Immature natural killer cell (primary cell): ENCODE measurements at regions not wholly inside any gene's neighbourhood (a gene's known extent, or its start where the extent isn't known, plus 50 kb on each side); places are given as distances from the start of the nearest gene placed in this dataset.

Experiments used
- DNase-seq, 3 donors: peaks; one replicate each; pipeline ENCODE4 v3.0.0; 2022; ENCODE audit warnings: mixed read lengths in 1 of 3
- H3K27ac Mint-ChIP-seq, 6 donors: one replicate each; pipeline ENCODE4 v1.8.0; 2020; ENCODE audit warnings: mixed read lengths in 6 of 6, mild to moderate bottlenecking in 5 of 6, inconsistent platforms in 4 of 6, moderate library complexity in 3 of 6
- H3K27me3 Mint-ChIP-seq, 3 donors: one replicate each; pipeline ENCODE4 v1.8.0; 2020 to 2021; ENCODE audit warnings: low read depth in 3 of 3, mild to moderate bottlenecking in 3 of 3, mixed read lengths in 3 of 3, moderate library complexity in 3 of 3, inconsistent platforms in 1 of 3
- H3K36me3 Mint-ChIP-seq, 3 donors: one replicate each; pipeline ENCODE4 v1.8.0; 2020; ENCODE audit warnings: mixed read lengths in 3 of 3, inconsistent platforms in 2 of 3, mild to moderate bottlenecking in 2 of 3
- H3K4me1 Mint-ChIP-seq, 2 donors: one replicate each; pipeline ENCODE4 v1.8.0; 2020; ENCODE audit warnings: inconsistent platforms in 2 of 2, mild to moderate bottlenecking in 2 of 2, mixed read lengths in 2 of 2, moderate library complexity in 1 of 2
- H3K4me3 Mint-ChIP-seq, 5 donors: one replicate each; pipeline ENCODE4 v1.8.0; 2020; ENCODE audit warnings: mild to moderate bottlenecking in 5 of 5, mixed read lengths in 5 of 5, inconsistent platforms in 3 of 5, moderate library complexity in 3 of 5
- H3K9me3 Mint-ChIP-seq, 6 donors: one replicate each; pipeline ENCODE4 v1.8.0; 2020; ENCODE audit warnings: mild to moderate bottlenecking in 6 of 6, mixed read lengths in 6 of 6, inconsistent platforms in 4 of 6, moderate library complexity in 3 of 6

DNA sequence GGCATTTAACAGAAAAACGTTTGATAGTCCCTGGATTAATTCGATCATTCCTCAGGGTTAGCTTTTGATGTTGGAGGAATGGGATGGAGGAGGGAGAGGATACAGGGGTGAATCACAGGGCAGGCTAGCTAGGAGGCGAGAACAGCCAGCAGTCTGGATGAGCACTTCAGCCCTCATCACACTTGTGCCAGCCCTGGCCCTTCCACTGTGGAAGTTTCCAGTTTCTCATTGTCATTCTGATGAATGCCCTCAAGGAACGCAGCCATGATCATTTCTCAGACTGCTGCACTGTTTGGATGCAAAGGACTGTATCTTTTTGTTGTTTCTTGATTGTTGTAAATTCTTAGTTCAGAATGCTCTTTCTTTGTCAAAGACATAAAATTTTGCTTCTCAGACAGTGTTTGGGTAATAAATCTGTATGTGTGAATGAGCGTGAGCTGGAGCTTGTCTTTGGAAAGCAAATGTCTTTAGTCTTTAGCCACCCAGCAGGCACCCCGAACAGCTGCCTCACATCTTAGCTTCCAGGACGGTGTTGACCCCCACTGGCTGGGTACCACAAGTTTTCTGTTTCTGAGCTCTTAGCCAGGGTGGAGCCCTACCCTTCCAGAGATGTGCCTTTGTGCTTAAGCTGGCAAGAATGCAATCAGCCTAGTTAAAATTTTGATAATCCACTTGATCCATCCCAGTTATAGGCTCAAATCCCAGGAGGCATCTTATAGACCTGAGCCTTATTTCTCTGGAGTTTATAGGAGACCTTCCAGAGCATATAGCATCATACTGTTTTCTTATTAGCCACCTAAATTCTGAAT lies 121.1 kb downstream of the PDCD6IP start:
- Mint-ChIP-seq H3K9me3 (no peaks in the 10 kb centered on the region), H3K36me3 (no peaks in the 10 kb centered on the region), H3K4me1 (peaks cover 42 to 59% of the 10 kb centered on the region in 2 donors), H3K4me3 (no peak overlapping the region), H3K27ac (peak overlapping the region in 1 of 6 donors; percentile 26), H3K27me3 (no peaks in the 10 kb centered on the region)
- no peak for DNase-seq

DNA sequence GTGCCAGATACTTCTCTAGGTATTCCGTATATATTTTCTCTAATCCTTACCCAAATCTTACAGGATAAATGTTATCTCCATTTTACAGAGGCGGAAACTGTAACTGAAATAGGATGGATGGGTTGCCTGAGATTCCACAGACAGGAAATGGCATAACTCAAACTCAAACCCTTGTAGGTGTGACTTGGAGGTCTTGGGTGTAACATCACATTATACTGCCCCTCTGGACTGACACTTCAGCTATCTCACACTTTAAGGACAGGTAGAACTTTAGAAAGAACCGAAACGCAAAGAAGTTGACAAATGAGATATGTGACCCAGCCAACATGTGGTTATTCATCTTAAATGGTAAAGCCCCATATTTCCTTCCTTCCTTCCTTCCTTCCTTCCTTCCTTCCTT lies 122.1 kb downstream of the PDCD6IP start:
- no peaks in the 10 kb centered on the region for H3K27me3 Mint-ChIP-seq
- no peak overlapping the region for H3K4me3 Mint-ChIP-seq
- H3K9me3 Mint-ChIP-seq = no peaks in the 10 kb centered on the region
- H3K4me1 Mint-ChIP-seq = peaks cover 42 to 59% of the 10 kb centered on the region in 2 donors
- H3K36me3 Mint-ChIP-seq = no peaks in the 10 kb centered on the region
- no peak overlapping the region for H3K27ac Mint-ChIP-seq
- DNase-seq = no peak

- H3K27ac Mint-ChIP-seq = no peak overlapping the region
- no peaks in the 10 kb centered on the region for H3K9me3 Mint-ChIP-seq
- no peaks in the 10 kb centered on the region for H3K36me3 Mint-ChIP-seq
- DNase-seq = no peak
- peaks cover 38 to 48% of the 10 kb centered on the region in 2 donors for H3K4me1 Mint-ChIP-seq
- H3K27me3 Mint-ChIP-seq = no peaks in the 10 kb centered on the region
- H3K4me3 Mint-ChIP-seq = no peak overlapping the region
These were observed 123.2 kb downstream of the PDCD6IP start for GRCh38 chr3:33921608-33922007.

- H3K27ac Mint-ChIP-seq = no peak overlapping the region
- no peaks in the 10 kb centered on the region for H3K4me1 Mint-ChIP-seq
- no peak overlapping the region for H3K4me3 Mint-ChIP-seq
- no peaks in the 10 kb centered on the region for H3K36me3 Mint-ChIP-seq
- H3K27me3 Mint-ChIP-seq = peaks cover 0 to 8% (median 2%) of the 10 kb centered on the region in 3 donors
- H3K9me3 Mint-ChIP-seq = no peaks in the 10 kb centered on the region
- no peak for DNase-seq
These were observed 128.7 kb downstream of the PDCD6IP start for GRCh38 chr3:33926998-33927605.

DNA sequence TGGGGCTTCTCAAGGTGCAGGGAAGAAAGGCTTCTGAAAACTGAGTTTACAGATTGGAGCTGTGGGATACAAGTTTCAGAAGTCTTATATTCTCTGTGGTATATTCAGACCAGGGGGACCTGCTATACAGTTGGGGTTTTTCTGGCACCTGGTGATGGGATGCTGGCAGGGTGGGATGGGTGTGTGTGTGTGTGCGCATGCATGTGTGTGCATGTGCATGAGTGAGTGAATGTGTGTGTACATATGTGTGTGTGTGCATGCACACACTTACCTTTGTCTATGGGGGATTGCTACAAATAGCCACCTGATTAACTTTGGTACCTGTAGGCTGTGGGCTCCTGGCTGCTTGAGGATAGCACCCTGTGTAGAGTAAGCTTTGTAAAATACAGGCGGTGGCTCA lies 131.4 kb downstream of the PDCD6IP start:
- H3K27ac Mint-ChIP-seq = no peak overlapping the region
- no peak for DNase-seq
- H3K27me3 Mint-ChIP-seq = peaks cover 0 to 12% (median 4%) of the 10 kb centered on the region in 3 donors
- H3K4me1 Mint-ChIP-seq = peaks cover 3 to 14% of the 10 kb centered on the region in 2 donors
- no peak overlapping the region for H3K4me3 Mint-ChIP-seq
- no peaks in the 10 kb centered on the region for H3K9me3 Mint-ChIP-seq
- no peaks in the 10 kb centered on the region for H3K36me3 Mint-ChIP-seq

DNA sequence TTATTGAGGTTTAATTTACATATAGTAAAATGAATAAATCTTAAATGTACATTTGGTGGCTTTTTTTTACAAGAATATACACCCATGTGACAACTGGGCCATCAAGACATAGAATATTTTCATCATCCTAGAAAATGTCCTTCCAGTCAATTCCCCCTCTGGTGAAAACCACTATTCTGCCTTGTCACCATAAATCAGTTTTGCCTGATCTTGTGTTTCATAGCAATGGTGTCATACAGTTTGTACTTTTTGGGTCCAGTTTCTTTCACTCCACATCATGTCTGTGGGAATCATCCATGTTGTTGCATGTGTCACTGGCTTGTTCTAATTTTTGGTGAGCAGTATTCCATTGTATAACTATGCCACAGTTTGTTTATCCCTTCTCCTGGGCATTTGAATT lies 133.1 kb downstream of the PDCD6IP start:
- Mint-ChIP-seq H3K36me3 (no peaks in the 10 kb centered on the region), H3K27me3 (peaks cover 0 to 12% (median 5%) of the 10 kb centered on the region in 3 donors), H3K27ac (no peak overlapping the region)

DNA sequence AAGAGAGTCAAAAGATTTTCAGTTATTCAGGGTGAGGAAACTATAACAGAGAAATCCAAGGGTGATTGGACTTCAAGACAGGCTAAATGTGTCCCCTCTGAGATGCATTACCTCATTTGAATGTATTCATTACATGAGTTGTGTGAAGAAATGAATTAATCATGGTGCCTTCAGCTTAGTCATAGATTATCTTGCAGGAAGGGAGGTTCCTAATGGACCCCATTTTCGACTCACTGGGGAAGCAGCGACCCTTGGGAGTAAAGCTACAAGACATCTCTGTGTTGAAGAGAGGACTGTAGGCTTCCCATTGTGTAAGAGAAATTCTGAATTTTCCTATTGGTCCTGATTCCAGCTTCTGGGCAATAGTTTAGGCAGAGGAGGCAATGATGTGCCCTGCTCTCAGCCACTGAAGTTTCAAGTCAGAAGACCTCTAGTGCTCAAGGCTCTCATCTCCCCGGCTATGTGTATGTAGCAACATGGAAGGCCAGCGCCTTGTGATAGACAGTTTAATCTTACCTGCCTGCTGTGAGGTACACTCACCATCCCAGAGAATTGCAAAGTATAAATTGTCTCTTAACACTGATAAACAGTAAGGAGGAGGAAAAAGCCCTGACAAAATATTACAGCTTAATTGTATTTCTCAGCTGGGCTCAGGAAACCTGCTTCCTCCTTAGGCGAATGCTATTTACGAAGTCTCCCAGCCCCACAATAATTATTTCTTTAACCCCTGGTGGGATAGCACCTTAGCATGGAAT lies 133.8 kb downstream of the PDCD6IP start:
- H3K4me1 Mint-ChIP-seq = peaks cover 3 to 20% of the 10 kb centered on the region in 2 donors
- H3K4me3 Mint-ChIP-seq = no peak overlapping the region
- peaks cover 0 to 14% (median 5%) of the 10 kb centered on the region in 3 donors for H3K27me3 Mint-ChIP-seq
- no peak for DNase-seq
- H3K9me3 Mint-ChIP-seq = no peaks in the 10 kb centered on the region
- no peaks in the 10 kb centered on the region for H3K36me3 Mint-ChIP-seq
- H3K27ac Mint-ChIP-seq = no peak overlapping the region

More for the DNA sequence above, 133.1 kb downstream of the PDCD6IP start:
- Mint-ChIP-seq H3K9me3 (no peaks in the 10 kb centered on the region), H3K4me3 (no peak overlapping the region), H3K4me1 (peaks cover 3 to 20% of the 10 kb centered on the region in 2 donors)
- DNase-seq = no peak

DNA sequence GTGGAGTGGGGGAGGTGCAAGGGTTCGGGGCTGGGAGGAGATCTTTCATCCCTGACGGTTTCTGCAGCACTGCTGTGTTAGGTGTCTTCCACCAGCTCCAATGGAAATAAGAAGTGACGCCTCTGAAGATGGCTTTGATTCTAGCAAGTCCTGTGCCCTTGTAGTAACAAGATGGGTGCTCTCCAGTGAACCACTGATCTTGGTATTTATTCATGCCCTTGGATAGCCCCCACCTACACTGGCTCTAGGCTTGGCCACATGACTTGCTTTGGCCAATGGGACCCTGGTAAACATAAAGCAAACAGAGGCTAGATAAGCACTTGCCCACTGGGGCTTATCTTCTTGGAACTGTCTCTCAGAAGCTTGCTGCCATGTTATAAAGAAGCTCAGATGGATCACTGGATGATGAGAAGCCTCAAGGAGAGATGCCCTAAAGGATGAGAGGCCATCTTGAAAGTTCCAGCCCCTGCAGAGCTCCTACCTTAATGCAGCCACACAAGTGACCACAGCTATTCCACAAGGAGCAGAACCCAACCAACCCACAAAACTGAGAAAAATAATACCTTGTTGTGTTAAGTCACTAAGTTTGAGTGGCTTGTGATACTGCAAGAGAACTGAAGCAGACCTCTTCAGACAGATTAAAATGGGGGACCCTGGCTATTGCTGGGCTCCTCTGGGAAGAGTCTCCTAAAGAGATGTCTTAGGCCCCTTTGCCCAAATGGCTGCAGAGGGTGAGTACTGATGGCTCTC lies 137.9 kb downstream of the PDCD6IP start:
- no peak overlapping the region for H3K27ac Mint-ChIP-seq
- H3K36me3 Mint-ChIP-seq = no peaks in the 10 kb centered on the region
- H3K4me3 Mint-ChIP-seq = no peak overlapping the region
- no peak for DNase-seq
- no peaks in the 10 kb centered on the region for H3K9me3 Mint-ChIP-seq
- peaks cover 0 to 8% (median 3%) of the 10 kb centered on the region in 3 donors for H3K27me3 Mint-ChIP-seq
- H3K4me1 Mint-ChIP-seq = peaks cover 16 to 41% of the 10 kb centered on the region in 2 donors

- H3K27me3 Mint-ChIP-seq = peaks cover 0 to 8% (median 3%) of the 10 kb centered on the region in 3 donors
- peaks cover 23 to 47% of the 10 kb centered on the region in 2 donors for H3K4me1 Mint-ChIP-seq
- no peak overlapping the region for H3K27ac Mint-ChIP-seq
These were observed 138.6 kb downstream of the PDCD6IP start for GRCh38 chr3:33936921-33937525.

DNA sequence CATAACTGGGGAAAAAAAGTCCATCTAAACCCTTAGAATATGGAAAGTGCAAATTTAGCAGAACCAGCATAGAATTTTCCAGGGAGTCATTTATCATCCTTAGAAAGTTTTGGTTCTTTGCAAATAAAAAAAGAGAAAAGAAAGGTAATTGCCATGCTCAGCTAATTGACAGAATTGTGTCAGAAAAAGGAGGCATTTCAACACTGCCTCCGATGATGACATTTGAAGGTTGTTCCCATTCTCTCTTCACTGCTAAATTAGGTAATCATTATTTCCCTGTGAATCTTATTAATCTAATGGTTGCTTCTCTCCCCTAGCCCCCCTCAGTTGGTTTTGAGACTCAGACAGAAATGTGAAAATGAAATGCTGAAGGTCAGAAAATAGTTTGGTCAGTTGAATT lies 139.2 kb downstream of the PDCD6IP start:
- no peak for DNase-seq
- no peak overlapping the region for H3K4me3 Mint-ChIP-seq
- no peaks in the 10 kb centered on the region for H3K36me3 Mint-ChIP-seq
- H3K9me3 Mint-ChIP-seq = no peaks in the 10 kb centered on the region
- H3K4me1 Mint-ChIP-seq = peaks cover 28 to 54% of the 10 kb centered on the region in 2 donors
- H3K27ac Mint-ChIP-seq = no peak overlapping the region
- peaks cover 0 to 6% (median 3%) of the 10 kb centered on the region in 3 donors for H3K27me3 Mint-ChIP-seq

More at GRCh38 chr3:33936921-33937525, 138.6 kb downstream of the PDCD6IP start:
- no peaks in the 10 kb centered on the region for H3K9me3 Mint-ChIP-seq
- H3K36me3 Mint-ChIP-seq = no peaks in the 10 kb centered on the region
- DNase-seq = no peak
- H3K4me3 Mint-ChIP-seq = no peak overlapping the region

GRCh38 chr3:33940149-33940548 lies 141.7 kb downstream of the PDCD6IP start:
- Mint-ChIP-seq H3K27ac (peak overlapping the region in 2 of 6 donors; percentile 18 to 68), H3K4me1 (peaks cover 25 to 40% of the 10 kb centered on the region in 2 donors), H3K36me3 (no peaks in the 10 kb centered on the region), H3K27me3 (peaks cover 0 to 4% (median 2%) of the 10 kb centered on the region in 3 donors), H3K4me3 (peak overlapping the region in 4 of 5 donors; percentile 9 to 39 (median 28)), H3K9me3 (no peaks in the 10 kb centered on the region)
- peak; percentile 27 to 35 (median 31) for DNase-seq

GRCh38 chr3:33940736-33941135 lies 142.3 kb downstream of the PDCD6IP start:
- no peak for DNase-seq
- H3K4me1 Mint-ChIP-seq = peaks cover 25 to 37% of the 10 kb centered on the region in 2 donors
- peaks cover 0 to 4% (median 2%) of the 10 kb centered on the region in 3 donors for H3K27me3 Mint-ChIP-seq
- no peak overlapping the region for H3K4me3 Mint-ChIP-seq
- no peak overlapping the region for H3K27ac Mint-ChIP-seq
- no peaks in the 10 kb centered on the region for H3K9me3 Mint-ChIP-seq
- no peaks in the 10 kb centered on the region for H3K36me3 Mint-ChIP-seq

DNA sequence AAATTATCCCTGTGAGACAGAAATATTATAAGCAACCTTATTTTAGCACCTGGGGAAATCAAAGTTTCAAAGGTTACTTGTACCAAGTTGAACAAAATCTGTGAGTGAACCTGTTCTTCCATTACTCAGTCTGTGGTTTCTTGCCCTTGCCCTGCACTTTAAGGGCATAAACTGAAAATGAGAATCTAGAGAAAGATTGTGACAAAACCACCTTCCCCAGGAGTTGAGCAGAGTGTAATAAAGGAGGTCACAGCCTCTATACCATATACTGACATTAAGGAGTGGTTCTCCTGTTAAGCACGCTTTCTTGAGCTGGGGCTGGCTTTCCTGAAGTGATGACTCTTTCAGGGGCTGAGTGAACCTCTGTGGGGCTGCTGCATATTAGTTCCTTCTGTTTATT lies 143.4 kb downstream of the PDCD6IP start:
- Mint-ChIP-seq H3K4me1 (peaks cover 25 to 37% of the 10 kb centered on the region in 2 donors), H3K4me3 (peak overlapping the region in 1 of 5 donors; percentile 3), H3K27ac (peak overlapping the region in 2 of 6 donors; percentile 13 to 19), H3K9me3 (no peaks in the 10 kb centered on the region), H3K27me3 (peaks cover 0 to 4% (median 2%) of the 10 kb centered on the region in 3 donors), H3K36me3 (no peaks in the 10 kb centered on the region)
- no peak for DNase-seq
